ENCODE measurements at regions not wholly inside any gene's neighbourhood (a gene's known extent, or its start where the extent isn't known, plus 50 kb on each side); places are given as distances from the start of the nearest gene placed in this dataset.

DNA sequence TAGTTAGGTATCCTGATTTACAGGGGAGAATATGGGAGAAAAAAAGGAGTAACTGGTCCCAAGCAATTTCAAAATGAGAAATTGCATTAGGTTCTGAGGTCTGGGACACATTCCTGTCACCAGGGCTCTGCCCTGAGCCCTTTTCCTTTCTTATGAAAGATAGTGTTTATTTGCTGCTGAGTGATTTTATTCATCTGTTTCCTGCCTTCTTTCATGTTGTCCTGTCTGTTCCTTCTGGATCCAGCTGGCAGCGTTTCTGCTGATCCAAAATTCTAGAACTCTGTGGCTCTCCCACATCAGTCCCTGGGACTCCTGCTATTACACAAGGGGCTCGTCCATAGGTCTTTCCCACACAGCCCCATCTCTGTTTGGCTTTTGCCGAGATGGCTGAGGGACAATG is 519.1 kb upstream of the SALL3 start:
- TF ChIP-seq POLR2A (IDR thresholded peaks at IDR 0.05; ENCODE audit: extremely low read depth, insufficient read length) (no peak), MYC (IDR thresholded peaks at IDR 0.05; ENCODE audit: low read depth, low read length) (no peak)
- TF ChIP-seq, protein P1, sequence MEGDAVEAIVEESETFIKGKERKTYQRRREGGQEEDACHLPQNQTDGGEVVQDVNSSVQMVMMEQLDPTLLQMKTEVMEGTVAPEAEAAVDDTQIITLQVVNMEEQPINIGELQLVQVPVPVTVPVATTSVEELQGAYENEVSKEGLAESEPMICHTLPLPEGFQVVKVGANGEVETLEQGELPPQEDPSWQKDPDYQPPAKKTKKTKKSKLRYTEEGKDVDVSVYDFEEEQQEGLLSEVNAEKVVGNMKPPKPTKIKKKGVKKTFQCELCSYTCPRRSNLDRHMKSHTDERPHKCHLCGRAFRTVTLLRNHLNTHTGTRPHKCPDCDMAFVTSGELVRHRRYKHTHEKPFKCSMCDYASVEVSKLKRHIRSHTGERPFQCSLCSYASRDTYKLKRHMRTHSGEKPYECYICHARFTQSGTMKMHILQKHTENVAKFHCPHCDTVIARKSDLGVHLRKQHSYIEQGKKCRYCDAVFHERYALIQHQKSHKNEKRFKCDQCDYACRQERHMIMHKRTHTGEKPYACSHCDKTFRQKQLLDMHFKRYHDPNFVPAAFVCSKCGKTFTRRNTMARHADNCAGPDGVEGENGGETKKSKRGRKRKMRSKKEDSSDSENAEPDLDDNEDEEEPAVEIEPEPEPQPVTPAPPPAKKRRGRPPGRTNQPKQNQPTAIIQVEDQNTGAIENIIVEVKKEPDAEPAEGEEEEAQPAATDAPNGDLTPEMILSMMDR (IDR thresholded peaks at IDR 0.05; ENCODE audit: low read depth, low read length) = no peak
- TF ChIP-seq, protein P2, sequence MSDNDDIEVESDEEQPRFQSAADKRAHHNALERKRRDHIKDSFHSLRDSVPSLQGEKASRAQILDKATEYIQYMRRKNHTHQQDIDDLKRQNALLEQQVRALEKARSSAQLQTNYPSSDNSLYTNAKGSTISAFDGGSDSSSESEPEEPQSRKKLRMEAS (IDR thresholded peaks at IDR 0.05; ENCODE audit: low read depth, low read length) = no peak
- H3K4me3 ChIP-seq (ENCODE audit: low read depth, low read length) = no peak overlapping the region
- DNase-seq (ENCODE audit: low read depth) = no peak

DNA sequence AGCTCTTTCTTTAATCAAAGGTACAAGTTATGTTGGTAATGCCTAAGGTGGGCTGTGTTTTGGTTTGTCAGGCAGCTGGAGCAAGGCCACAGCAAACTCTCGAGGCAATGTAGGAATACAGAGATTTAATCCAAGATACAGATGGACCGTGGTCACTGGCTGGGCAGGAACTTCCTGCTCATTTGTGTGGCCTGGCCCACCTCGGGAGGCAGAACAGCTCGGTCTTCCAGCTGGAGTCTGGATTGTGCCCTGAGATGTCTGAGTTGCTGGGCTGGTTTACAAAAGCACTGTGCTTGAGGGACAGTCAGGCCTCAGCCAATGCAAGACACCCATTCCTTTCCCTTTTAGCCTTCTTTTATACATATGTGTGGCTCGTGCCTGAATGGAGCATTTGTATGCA is 506.1 kb upstream of the SALL3 start:
- DNase-seq (ENCODE audit: low read depth) = no peak
- no peak overlapping the region for H3K4me3 ChIP-seq (ENCODE audit: low read depth, low read length)
- no peak for TF ChIP-seq POLR2A (IDR thresholded peaks at IDR 0.05; ENCODE audit: extremely low read depth, insufficient read length)
- no peak for TF ChIP-seq MYC (IDR thresholded peaks at IDR 0.05; ENCODE audit: low read depth, low read length)
- TF ChIP-seq, protein P1 (IDR thresholded peaks at IDR 0.05; ENCODE audit: low read depth, low read length) = no peak
- TF ChIP-seq, protein P2 (IDR thresholded peaks at IDR 0.05; ENCODE audit: low read depth, low read length) = no peak

DNA sequence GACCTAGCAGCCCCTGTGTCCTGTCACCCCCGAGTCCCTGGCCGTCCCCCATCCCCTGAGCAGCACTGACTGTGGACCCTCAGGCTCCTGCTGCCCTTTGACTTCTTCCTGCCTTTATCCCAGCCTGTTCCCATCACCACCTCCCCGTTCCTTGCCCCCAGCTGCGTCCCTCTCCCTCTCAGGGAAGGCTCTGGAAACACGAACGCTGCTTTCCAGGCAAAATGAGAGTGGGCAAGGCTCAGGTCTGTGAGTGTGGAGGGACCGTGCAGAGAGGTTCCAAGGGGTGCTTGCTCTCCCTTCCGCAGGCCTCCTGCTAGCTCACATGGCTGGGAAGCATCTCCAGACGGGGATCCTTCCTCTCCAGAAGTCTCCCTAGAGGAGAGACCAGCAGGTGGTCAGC is 501.8 kb upstream of the SALL3 start:
- TF ChIP-seq POLR2A (IDR thresholded peaks at IDR 0.05; ENCODE audit: extremely low read depth, insufficient read length) = no peak
- no peak for TF ChIP-seq MYC (IDR thresholded peaks at IDR 0.05; ENCODE audit: low read depth, low read length)
- TF ChIP-seq, protein P2 (IDR thresholded peaks at IDR 0.05; ENCODE audit: low read depth, low read length) = no peak
- TF ChIP-seq, protein P1 (IDR thresholded peaks at IDR 0.05; ENCODE audit: low read depth, low read length) = no peak
- DNase-seq (ENCODE audit: low read depth) = no peak
- H3K4me3 ChIP-seq (ENCODE audit: low read depth, low read length) = no peak overlapping the region

DNA sequence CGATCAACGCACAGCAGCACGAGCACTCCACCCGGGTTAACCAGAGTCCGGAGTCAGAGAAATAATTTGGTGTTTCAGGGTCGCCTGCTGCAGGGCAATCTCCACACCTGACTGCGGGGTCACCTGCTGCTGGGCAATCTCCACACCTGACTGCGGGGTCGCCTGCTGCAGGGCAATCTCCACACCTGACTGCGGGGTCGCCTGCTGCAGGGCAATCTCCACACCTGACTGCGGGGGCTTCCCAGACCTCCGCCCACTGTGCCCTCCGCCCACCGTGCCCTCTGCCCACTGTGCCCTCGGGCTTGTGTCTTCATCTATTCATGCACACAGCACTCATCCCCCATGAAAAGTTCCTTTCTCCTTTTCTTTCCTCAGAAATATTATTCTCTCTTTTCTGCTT is 500.2 kb upstream of the SALL3 start:
- H3K4me3 ChIP-seq (ENCODE audit: low read depth, low read length) = no peak overlapping the region
- no peak for DNase-seq (ENCODE audit: low read depth)
- TF ChIP-seq, protein P2 (IDR thresholded peaks at IDR 0.05; ENCODE audit: low read depth, low read length) = no peak
- TF ChIP-seq MYC (IDR thresholded peaks at IDR 0.05; ENCODE audit: low read depth, low read length) (no peak), POLR2A (IDR thresholded peaks at IDR 0.05; ENCODE audit: extremely low read depth, insufficient read length) (no peak)
- TF ChIP-seq, protein P1 (IDR thresholded peaks at IDR 0.05; ENCODE audit: low read depth, low read length) = no peak

DNA sequence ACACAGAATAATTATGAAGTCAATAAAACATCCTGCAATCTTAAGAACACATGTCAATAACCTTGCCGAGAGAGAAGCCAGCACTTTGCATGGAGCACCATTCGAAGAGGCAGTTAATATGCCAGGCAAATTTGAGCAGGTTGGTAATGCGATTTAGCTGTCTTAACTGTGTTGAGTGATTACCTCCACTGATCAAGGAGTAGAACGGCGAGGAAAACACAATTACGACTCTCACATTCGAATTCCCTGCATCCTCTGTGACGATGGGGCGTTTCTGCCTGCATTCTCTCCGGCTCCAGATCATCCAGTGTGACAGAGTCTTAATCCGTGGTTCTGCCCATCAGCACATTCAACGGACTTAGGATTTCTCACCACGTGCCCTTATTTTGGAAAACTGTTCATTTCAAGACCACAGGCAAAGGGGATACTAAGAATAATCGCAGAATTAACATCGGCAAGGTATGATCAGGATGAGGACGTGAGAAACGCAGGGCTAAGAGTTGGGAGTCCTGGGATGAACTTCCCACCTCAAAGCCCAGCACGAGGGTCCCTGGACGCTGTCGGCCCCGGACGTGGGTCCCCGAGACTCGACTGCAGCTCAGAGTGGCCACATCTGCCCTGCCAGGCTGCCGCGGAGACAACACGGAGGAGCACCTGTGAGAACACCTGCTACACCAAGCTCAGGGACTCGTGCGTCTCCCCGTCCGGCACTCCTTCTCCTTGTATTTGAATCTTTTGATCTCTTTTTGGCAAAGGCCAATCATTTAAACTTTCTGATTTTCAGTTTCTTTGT is 499.2 kb upstream of the SALL3 start:
- no peak for DNase-seq (ENCODE audit: low read depth)
- TF ChIP-seq, protein P2 (IDR thresholded peaks at IDR 0.05; ENCODE audit: low read depth, low read length) = no peak
- TF ChIP-seq MYC (IDR thresholded peaks at IDR 0.05; ENCODE audit: low read depth, low read length) = no peak
- TF ChIP-seq, protein P1 (IDR thresholded peaks at IDR 0.05; ENCODE audit: low read depth, low read length) = no peak
- no peak for TF ChIP-seq POLR2A (IDR thresholded peaks at IDR 0.05; ENCODE audit: extremely low read depth, insufficient read length)
- no peak overlapping the region for H3K4me3 ChIP-seq (ENCODE audit: low read depth, low read length)
